Activated naive CD4-positive, alpha-beta T cell treated with anti-CD3 and anti-CD28 coated beads, Interleukin-2, amount 50 U/mL, for 72 hours (primary cell): ENCODE measurements at regions not wholly inside any gene's neighbourhood (a gene's known extent, or its start where the extent isn't known, plus 50 kb on each side); places are given as distances from the start of the nearest gene placed in this dataset.

Source experiments
- ATAC-seq, 2 donors: fragments of 150-1000 bp; cut with Tn5 transposase; 2 replicates each; pipeline ENCODE4 v1.10.0; 2021; ENCODE audit warnings: mild to moderate bottlenecking in 2 of 2, moderate library complexity in 2 of 2
- DNase-seq, 2 donors: peaks; one replicate each; pipeline ENCODE4 v3.0.0; 2021 to 2022; ENCODE audit warnings: low spot score in 2 of 2
- H3K27ac Mint-ChIP-seq, 2 donors: one replicate each; pipeline ENCODE4 v1.8.0; 2022; ENCODE audit warnings: mild to moderate bottlenecking in 2 of 2, mixed read lengths in 2 of 2
- H3K36me3 Mint-ChIP-seq, 2 donors: one replicate each; pipeline ENCODE4 v1.8.0; 2022; ENCODE audit warnings: mixed read lengths in 2 of 2
- H3K9me3 Mint-ChIP-seq, 2 donors: one replicate each; pipeline ENCODE4 v1.8.0; 2022; ENCODE audit warnings: mixed read lengths in 2 of 2

DNA sequence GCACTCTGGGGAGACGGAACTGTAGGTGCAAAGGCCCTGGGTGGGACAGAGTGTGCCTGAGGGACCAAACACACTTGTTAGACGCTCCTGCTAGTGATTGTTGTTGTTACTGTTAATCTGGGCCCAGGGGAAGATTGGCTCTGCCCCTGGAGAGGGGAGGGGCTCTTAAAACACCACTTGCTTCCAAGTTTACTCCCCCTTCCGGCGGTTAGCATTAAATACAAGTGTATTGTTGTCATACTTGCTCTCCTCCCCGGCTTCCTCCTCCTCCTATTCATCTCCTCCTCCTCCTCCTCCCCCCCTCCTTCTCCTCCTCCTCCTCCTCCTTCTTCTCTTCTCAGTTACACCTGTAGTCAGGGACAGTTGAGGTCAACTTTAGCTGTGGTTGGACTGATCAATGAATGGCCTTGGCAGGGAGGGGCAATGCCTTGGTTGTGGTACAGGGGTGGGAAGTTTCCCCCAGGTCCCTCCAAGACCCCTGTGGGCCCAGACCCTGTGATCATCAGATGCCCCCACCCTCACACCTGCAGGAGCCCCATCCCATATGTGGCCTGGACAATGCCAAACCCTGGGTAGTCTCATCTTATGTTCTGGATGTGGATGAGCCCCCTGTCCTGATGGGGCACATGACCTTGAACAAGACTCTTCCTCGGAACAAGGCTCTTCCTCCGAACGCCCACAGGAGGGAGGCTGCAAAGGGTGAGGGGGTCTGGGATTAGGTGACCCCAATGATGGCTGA, 217.3 kb downstream of the PTPRU start:
- DNase-seq = no peak
- Mint-ChIP-seq H3K36me3 (no peaks in the 10 kb centered on the region), H3K27ac (no peak overlapping the region), H3K9me3 (no peaks in the 10 kb centered on the region)
- peak in 1 of 2 donors; percentile 44 for ATAC-seq

DNA sequence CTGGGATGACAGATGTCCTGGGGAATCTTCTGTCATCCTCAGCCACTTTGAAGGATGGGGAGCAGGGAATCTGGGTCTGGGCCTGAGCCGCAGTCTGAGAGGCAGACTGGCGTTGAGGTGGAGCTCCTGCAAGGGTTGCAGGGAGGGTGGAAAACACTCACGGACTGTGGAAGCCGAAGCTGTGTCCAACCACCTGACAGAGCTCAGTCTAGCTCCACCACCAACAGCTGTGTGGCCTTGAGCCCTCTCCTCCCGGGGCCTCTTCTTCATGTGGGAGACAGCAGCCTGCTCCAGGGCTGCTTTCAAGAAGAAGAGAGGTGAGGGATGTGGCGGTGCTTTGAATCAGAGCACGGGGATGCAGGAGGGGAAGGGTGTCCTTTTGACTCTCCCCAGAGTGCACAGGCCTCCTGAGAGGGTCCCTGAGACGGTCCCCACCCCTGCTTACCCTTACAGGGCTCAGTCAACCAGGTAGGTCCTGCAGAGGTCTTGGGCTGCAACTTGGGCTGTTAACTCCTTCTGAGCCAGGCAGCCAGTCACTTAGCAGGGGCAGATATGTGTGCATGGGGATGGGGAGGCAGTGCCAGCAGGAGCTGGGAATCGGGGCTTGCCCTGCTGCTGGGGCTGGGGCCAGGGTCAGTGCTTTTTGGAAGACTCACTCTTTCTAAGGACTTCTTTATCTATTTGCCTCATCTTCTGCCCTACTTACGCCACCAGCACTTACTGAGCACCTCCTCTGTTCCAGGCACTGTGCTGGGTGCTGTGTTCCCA, 216.3 kb downstream of the PTPRU start:
- DNase-seq = no peak
- no peak for ATAC-seq
- no peak overlapping the region for H3K27ac Mint-ChIP-seq
- H3K36me3 Mint-ChIP-seq = no peaks in the 10 kb centered on the region
- H3K9me3 Mint-ChIP-seq = no peaks in the 10 kb centered on the region

DNA sequence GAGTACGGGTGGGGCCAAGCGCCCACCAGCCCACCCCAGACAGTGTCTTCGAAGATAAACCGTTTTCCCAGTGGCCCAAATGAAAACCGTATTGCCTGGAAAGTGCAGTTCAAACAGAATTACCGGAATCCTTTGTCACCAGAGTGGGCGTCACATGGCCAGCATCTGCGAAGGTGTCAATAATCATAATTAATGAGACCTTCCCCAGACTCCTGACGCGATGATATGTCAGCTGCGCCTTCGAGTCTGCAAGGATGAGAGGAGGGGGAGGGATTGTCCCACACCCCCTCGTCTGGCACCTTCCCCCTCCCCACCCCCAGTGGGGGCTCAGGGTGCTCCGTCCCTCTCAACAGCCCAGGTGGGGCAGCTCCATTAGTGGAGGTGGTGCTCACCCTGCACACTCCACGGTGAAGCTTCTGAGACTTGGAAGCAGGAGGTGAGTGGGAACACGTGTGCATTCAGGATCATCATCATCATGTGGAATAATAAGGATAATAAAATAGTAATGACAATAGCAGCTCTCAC, 215.1 kb downstream of the PTPRU start:
- ATAC-seq = no peak

DNA sequence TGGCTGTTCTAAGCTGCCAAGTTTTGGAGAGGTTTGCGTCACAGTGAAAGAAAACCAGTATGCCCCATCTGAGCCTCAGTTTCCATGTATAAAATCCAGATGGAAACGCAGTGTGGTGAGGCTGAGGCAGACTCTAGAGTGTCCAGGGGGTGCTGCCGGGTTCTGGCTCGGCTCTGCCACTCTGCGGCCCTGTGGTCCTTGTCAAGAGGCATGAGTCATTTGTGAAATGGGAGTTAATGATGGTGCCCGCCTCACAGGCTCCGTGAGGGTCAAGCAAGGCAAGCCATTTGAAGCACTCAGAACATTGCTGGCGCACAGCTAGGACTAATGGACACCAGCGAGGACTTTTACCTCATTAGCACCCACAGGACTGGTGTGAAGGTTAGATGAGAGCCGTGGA, 214.3 kb downstream of the PTPRU start:
- DNase-seq (no peak), ATAC-seq (no peak)
- H3K27ac Mint-ChIP-seq = no peak overlapping the region
- H3K9me3 Mint-ChIP-seq = no peaks in the 10 kb centered on the region
- H3K36me3 Mint-ChIP-seq = no peaks in the 10 kb centered on the region

More for the DNA sequence above, 215.1 kb downstream of the PTPRU start:
- Mint-ChIP-seq H3K36me3 (no peaks in the 10 kb centered on the region), H3K27ac (no peak overlapping the region), H3K9me3 (no peaks in the 10 kb centered on the region)
- DNase-seq = no peak

DNA sequence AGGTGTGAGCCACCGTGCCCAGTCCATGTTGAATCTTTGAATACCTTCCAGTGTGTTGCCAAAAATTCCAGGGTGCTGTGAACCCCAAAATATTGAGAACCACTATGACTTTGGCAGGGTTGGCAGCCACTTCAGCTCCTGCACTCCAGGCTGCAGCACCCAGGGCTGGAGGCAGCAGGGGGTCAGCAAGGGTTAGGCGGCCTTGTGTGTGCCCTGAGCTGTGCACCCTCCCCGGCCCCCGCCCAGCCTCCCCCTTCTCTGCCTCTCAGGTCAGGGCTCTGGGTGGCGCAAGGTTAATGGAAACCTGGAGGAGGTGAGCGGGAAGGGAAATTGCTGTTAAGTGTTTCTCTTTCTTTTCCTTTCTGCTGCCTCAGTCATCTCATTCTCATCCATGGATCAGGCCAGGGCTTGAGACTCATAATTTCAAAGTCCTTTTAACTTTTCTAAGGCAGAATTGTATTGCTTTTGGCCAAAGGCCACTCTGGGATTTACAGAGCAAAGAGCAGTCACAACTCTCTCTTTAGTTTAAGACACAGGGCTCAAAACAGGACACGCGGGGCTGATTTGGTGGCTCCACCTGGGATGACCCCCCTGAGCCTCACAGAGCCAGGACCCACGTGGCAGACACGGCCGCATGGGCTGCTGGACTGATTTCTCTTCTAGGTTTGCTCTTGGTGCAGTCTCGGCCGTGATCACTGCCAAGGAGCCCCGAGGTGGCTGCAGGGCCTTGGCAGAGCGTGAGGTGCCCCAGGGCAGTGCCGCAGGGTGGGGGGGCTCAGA, 212.3 kb downstream of the PTPRU start:
- Mint-ChIP-seq H3K27ac (no peak overlapping the region), H3K36me3 (no peaks in the 10 kb centered on the region), H3K9me3 (no peaks in the 10 kb centered on the region)
- no peak for ATAC-seq
- no peak for DNase-seq

DNA sequence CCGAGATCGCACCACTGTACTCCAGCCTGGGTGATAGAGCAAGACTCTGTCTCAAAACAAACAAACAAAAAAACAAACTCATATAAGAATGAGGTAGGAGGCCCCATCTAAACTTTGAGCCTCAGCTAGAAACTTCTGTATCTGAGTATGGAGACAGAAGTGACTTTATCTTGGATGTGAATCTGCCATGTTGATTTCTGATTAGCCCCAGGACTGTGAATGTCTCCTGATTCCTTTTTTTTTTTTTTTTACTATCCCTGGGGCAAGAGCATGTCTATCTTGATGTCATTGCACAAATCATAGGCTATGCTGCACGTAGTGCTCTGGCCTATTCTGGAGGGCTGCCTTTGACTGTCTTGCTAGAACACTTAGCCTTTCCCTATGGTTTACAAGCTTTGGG, 211.0 kb downstream of the PTPRU start:
- H3K36me3 Mint-ChIP-seq = no peaks in the 10 kb centered on the region
- H3K27ac Mint-ChIP-seq = no peak overlapping the region
- ATAC-seq (no peak), DNase-seq (no peak)
- H3K9me3 Mint-ChIP-seq = no peaks in the 10 kb centered on the region

DNA sequence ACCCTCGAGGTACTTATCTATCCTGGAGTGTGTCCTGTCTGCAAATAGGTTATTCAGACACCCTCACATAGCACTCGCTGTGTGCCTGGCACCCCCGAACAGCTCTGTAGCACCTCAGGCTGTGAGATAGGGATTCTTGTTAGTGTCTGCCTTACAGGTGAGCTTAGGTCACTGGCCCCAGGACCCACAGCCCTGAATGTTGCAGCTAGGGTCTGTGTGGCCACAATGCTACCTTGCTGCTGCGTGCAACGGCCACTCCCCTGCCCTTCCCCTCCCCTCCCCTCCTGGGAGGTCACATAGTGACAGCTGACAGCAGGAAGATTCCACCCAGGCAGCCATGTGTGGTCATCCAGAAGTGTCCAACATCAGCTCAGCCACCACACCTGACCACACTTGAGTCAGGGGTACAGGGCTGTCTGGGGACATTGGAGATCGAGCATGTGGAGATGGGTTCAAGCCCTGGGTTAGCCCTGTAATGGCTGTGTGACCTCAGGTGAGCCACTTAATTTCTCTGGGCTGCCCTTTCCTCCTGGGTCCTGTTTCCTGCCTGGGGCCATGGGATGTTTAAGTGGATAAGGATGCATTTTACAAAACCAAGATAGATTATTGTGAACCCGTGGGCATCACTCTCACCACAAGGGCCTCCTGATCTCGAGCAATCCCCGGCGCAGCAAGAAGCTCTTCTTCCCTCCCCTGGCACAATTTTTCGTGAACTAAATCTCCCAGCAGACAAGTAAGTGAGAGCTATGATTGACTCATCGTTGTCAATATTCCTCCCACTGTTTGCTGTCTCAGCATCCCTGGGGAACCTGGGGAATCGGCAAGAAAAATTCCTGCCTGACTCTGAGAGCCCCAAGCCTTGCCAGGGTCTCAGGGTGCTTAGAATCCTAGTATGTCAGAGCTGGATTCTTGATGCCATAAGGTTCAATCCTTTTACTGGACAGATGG, 208.7 kb downstream of the PTPRU start:
- H3K36me3 Mint-ChIP-seq = no peaks in the 10 kb centered on the region
- ATAC-seq (no peak), DNase-seq (no peak)
- no peaks in the 10 kb centered on the region for H3K9me3 Mint-ChIP-seq
- no peak overlapping the region for H3K27ac Mint-ChIP-seq

DNA sequence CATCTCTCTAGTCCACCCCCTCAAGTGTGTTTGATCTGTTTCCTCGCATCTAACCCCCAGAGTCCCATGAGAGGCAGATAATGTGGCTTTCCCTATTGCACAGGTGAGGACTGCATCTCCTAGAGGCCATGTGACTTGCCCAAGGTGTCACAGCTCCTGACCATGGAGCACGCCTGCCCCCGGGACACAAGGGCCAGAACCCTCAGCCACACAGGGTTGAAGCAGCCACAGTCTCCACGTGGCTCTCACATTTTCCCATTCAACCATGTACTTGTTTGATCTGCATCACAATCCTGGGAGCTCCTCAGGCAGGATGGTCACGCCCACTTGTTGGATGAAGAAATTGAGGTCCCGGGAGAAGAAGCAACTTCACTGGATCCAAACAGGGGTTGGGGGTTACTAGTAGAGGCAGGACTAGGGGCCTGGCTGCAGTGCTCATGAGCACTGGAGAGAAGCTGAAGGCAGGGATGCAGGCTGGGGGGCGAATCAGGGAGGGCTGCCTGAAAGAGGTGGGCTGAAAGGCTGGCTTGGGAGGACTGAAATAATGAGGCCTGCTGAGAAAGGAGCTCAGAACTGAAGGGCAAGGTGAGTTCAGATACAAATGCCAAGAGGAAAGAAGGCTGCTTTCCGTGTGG, 207.9 kb downstream of the PTPRU start:
- no peak for ATAC-seq
- H3K9me3 Mint-ChIP-seq = no peaks in the 10 kb centered on the region
- DNase-seq = no peak
- no peaks in the 10 kb centered on the region for H3K36me3 Mint-ChIP-seq
- no peak overlapping the region for H3K27ac Mint-ChIP-seq

DNA sequence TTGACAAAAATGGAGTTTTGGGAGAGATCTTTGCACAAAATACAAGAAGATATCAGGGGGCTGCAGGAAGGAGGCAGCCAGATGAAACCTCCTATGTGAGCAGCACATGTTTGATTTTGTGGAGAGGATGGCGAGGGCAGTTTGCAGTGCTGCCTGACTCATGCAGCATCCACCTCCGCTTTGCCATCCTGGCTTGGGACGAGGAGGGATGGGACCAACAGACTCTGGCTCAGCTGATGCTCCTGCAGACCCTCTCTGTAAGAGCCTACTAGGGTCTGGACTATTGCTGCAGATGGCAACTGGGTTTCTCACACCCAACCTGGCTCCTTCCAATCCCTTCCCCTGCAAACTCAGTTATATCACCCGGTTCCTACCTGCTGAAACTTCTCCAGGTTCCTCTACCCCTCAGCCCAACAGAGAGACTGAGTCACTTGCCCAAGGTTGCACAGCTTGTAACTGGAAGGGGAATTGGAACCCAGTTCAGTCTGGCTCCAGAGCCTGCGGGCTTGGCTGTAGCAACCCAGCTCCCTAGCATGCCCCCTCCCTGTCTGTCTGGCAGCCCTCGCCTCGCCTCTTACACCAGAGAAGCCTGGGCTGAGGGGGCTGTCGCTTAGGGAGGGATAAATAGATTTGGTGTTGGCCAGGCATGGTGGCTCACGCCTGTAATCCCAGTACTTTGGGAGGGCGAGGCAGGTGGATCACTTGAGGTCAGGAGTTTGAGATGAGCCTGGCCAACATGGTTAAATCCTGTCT, 205.8 kb downstream of the PTPRU start:
- Mint-ChIP-seq H3K36me3 (no peaks in the 10 kb centered on the region), H3K27ac (no peak overlapping the region), H3K9me3 (no peaks in the 10 kb centered on the region)
- DNase-seq = no peak
- no peak for ATAC-seq

DNA sequence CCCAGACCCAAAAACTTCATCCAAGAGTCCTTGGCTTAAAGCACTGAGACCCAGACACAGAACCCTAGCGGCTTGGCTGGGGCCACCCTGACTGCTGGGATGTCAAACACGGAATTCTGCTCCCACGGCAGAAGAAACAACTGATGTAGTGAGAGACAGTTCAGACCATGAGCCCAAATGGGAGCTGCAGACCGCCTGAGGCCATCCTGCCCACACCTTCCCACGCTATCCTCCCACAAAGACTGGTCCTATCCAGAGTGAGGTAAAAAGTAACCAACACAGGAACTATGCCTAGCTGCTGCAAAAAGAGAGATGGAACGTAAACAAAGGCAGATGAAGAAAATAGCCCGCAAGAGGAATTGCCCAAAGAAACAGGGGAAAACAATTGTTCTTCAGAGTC, 203.3 kb downstream of the PTPRU start:
- Mint-ChIP-seq H3K27ac (no peak overlapping the region), H3K9me3 (no peaks in the 10 kb centered on the region), H3K36me3 (no peaks in the 10 kb centered on the region)
- DNase-seq (no peak), ATAC-seq (no peak)

DNA sequence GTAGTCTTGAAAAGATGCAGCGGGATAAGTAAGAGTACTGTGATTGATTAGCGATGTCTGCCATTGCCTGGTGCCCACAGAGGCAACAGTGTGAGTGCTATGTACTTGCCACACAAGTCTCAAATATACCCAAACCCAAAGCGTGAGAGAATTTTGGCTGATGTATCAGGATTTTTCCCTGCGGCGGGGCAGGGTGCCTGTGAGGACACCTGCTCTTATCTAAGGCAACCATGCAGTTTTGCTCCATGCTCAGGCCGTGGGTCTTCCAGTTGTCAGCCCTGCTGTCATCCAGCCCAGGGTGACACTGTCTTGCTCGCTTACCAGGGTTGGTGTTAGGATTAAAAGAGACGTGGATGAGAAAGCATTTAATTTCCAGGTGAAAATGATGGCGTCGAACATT, 202.7 kb downstream of the PTPRU start:
- H3K27ac Mint-ChIP-seq = no peak overlapping the region
- no peaks in the 10 kb centered on the region for H3K36me3 Mint-ChIP-seq
- ATAC-seq (no peak), DNase-seq (no peak)
- H3K9me3 Mint-ChIP-seq = no peaks in the 10 kb centered on the region

DNA sequence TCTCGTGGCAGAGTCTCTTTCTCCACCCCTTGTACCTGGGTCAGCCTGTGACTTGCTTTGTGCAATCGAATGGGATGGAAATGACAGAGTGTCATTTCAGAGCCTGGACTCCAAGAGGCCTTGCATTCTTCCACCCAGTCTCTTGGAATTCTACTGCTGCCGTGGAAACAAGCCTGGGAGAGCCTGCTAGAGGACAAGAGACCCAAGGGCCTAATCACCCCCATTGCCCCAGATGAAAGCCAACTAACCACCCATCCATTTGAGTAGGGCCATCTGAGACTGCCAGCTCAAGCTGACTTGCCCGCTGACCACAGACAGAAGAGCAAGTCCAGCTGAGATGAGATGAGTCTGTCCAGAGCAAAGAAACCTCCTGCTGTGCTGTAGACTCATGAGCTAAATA, 201.6 kb downstream of the PTPRU start:
- Mint-ChIP-seq H3K9me3 (no peaks in the 10 kb centered on the region), H3K36me3 (no peaks in the 10 kb centered on the region), H3K27ac (no peak overlapping the region)
- no peak for ATAC-seq
- DNase-seq = no peak

DNA sequence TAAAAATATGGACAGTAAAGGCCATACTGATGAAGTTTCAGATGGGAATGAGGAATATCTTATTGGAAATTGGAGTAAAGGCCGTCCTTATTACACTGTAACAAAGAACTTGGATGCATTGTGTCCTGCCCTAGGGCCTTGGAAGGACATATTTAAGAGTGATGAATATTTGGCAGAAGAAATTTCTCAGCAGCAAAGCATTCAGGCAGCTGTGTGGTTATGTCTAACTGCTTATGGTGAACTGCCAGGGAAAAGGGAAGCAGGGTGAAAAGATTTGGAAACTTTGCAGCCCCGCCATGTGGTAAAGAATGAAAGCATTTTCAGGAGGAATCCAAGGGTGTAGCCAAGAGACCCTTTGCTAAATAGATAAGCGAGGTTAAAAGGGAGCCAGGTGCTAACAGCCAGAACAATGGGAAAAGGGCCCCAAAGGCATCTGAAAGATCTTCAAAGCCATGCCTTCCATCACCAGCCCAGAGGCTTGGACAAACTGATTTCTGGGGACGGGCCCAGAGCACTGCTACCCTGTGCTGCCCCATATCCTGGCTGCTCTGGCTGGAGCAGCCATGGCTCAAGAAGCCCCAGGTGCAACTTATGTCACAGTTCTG, 200.0 kb downstream of the PTPRU start:
- no peak overlapping the region for H3K27ac Mint-ChIP-seq
- H3K36me3 Mint-ChIP-seq = peaks cover 8 to 10% of the 10 kb centered on the region in 2 donors
- no peak for DNase-seq
- no peak for ATAC-seq
- peaks cover 10 to 12% of the 10 kb centered on the region in 2 donors for H3K9me3 Mint-ChIP-seq

DNA sequence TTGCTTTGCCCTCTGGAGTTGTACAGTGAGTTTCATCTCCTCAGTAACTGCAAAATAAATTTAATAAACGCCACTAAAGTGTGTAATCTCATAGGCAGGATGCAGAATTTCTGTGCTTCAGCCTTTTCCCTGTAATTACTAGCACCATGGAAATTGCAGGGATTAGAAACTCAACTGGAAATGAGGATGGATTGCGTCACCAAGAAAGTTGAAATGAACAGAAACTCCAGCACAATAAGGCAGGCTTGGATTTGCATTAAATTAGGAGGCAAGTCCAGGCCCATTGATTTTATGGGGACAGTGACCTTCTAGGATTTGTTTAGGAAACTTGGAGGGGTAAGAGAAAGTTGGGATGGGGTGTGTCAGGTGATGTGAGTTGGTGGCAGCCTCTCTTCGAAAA, 197.5 kb downstream of the PTPRU start:
- DNase-seq (no peak), ATAC-seq (no peak)
- Mint-ChIP-seq H3K36me3 (peaks cover 9 to 12% of the 10 kb centered on the region in 2 donors), H3K9me3 (peaks cover 12 to 23% of the 10 kb centered on the region in 2 donors), H3K27ac (no peak overlapping the region)

DNA sequence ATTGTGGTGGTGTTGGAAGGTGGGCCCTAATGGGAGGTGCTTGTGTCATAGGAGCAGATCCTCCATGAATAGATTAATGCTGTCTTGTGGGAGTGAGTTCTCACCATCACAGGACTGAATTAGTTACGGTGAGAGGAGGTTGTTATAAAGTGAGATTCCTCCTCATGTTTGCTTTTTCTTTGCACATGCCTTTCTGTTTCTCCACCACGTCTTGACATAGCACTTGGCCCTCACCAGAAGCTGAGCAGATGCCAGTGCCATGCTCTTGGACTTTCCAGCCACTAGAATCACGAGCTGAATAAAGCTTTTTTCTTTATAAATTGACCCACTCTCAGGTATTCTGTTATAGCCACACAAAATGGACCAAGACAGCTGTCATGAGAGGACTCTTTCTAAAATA, 194.8 kb downstream of the PTPRU start:
- Mint-ChIP-seq H3K36me3 (peaks cover 9 to 12% of the 10 kb centered on the region in 2 donors), H3K9me3 (peaks cover 12 to 23% of the 10 kb centered on the region in 2 donors), H3K27ac (no peak overlapping the region)
- ATAC-seq (no peak), DNase-seq (no peak)
